AG04449 (cell line): ENCODE measurements at regions not wholly inside any gene's neighbourhood (a gene's known extent, or its start where the extent isn't known, plus 50 kb on each side); places are given as distances from the start of the nearest gene placed in this dataset.

Experiments used
- CTCF ChIA-PET: fragments of 350-600 bp; formaldehyde crosslinking; extraction: SDS; loops from one replicate; lab custom pipeline; 2021; ENCODE audit warnings: antibody characterized with exemption; lab: Yijun Ruan, JAX
- POLR2A ChIA-PET: fragments of 400-600, 350-600 bp; formaldehyde crosslinking; extraction: SDS; loops from one replicate; lab custom pipeline; 2020; ENCODE audit warnings: antibody characterized with exemption, inconsistent platforms; lab: Yijun Ruan, JAX
- DNase-seq: peaks from one replicate; pipeline ENCODE4 v3.0.0-alpha.2; 2010; ENCODE audit warnings: low read depth, low spot score
- H3K4me3 ChIP-seq: 2 replicates; pipeline ENCODE4 v1.5.1; 2011; ENCODE audit warnings: low read depth, mild to moderate bottlenecking, control low read depth, low read length
- CTCF ChIP-seq: IDR thresholded peaks from one replicate; pipeline ENCODE4 v1.5.1; 2011; ENCODE audit warnings: mild to moderate bottlenecking, moderate library complexity, low read length, control low read depth, inconsistent platforms; ENCODE audit not compliant: insufficient read depth; ENCODE audit errors: missing control alignments

GRCh38 chr10:60654813-60655464 lies 123.3 kb upstream of the CDK1 start:
- ChIA-PET CTCF (interaction anchor here (1.5 to 14.3 kb wide), 4 partner anchors 7 to 213 kb away, joined by 5 to 471 read pairs (median 14); no protein-coding TSS in a partner anchor), POLR2A (no interaction called here)
- no peak for TF ChIP-seq CTCF
- no peak overlapping the region for H3K4me3 ChIP-seq
- no peak for DNase-seq

- DNase-seq: no peak
- ChIA-PET POLR2A (no interaction called here), CTCF (interaction anchor here (14.3 kb wide), 1 partner anchor 210 kb away, joined by 471 read pairs; no protein-coding TSS in a partner anchor)
- no peak for TF ChIP-seq CTCF
- no peak overlapping the region for H3K4me3 ChIP-seq
Measured at GRCh38 chr10:60652628-60653027, 125.7 kb upstream of the CDK1 start.

GRCh38 chr10:60650378-60650800 lies 127.9 kb upstream of the CDK1 start:
- ChIA-PET CTCF (interaction anchor here (1.3 to 14.3 kb wide), 6 partner anchors 102 to 443 kb away, joined by 3 to 471 read pairs (median 6); no protein-coding TSS in a partner anchor), POLR2A (no interaction called here)
- DNase-seq: no peak
- TF ChIP-seq CTCF: no peak
- no peak overlapping the region for H3K4me3 ChIP-seq

GRCh38 chr10:60649485-60650377 lies 128.5 kb upstream of the CDK1 start:
- no peak overlapping the region for H3K4me3 ChIP-seq
- no peak for DNase-seq
- TF ChIP-seq CTCF: no peak
- ChIA-PET CTCF (interaction anchor here (0.7 to 14.3 kb wide), 20 partner anchors 11 to 556 kb away, joined by 3 to 471 read pairs (median 4); no protein-coding TSS in a partner anchor), POLR2A (no interaction called here)

- no peak for DNase-seq
- H3K4me3 ChIP-seq: no peak overlapping the region
- TF ChIP-seq CTCF: no peak
- ChIA-PET CTCF (interaction anchor here (0.7 to 14.3 kb wide), 18 partner anchors 10 to 552 kb away, joined by 3 to 471 read pairs (median 4); no protein-coding TSS in a partner anchor), POLR2A (no interaction called here)
Measured at GRCh38 chr10:60648761-60649160, 129.5 kb upstream of the CDK1 start.
